Panc1 (cell line): ENCODE measurements at regions not wholly inside any gene's neighbourhood (a gene's known extent, or its start where the extent isn't known, plus 50 kb on each side); places are given as distances from the start of the nearest gene placed in this dataset.

ENCODE experiments used
- ATAC-seq: fragments of 200-7000 bp; cut with Tn5 transposase; 2 replicates; pipeline ENCODE4 v1.9.1; 2020; ENCODE audit warnings: mild to moderate bottlenecking, moderate library complexity
- BruUV-seq: library from RNA; stranded (reverse); fragments of 400-500 nt; replicated peaks from 2 replicates; lab custom pipeline; 2021; lab: Mats Ljungman, UMichigan
- CTCF ChIA-PET: fragments of 300-600 bp; sonication (Branson Sonifier 250); formaldehyde crosslinking; loops from one replicate; lab custom pipeline; 2022; ENCODE audit warnings: antibody characterized with exemption; lab: Charles Lee
- POLR2A ChIA-PET: fragments of 300-600 bp; sonication (Branson Sonifier 250); formaldehyde crosslinking; loops from one replicate; lab custom pipeline; 2022; ENCODE audit warnings: antibody characterized with exemption; lab: Charles Lee
- DNase-seq: peaks from one replicate; pipeline ENCODE4 v3.0.0-alpha.2; 2010; ENCODE audit warnings: low read depth, low spot score
- H3K27ac ChIP-seq: 2 replicates; pipeline ENCODE4 v1.5.1; 2011; ENCODE audit warnings: mild to moderate bottlenecking, low read length, inconsistent platforms
- H3K27me3 ChIP-seq: fragments of 200-500 bp; sonication (Bioruptor generic); 2 replicates; pipeline ENCODE4 v1.6.0; 2014; ENCODE audit warnings: low read length, inconsistent platforms; ENCODE audit not compliant: control insufficient read depth, insufficient read depth
- H3K36me3 ChIP-seq: fragments of 200-500 bp; sonication (Bioruptor generic); 2 replicates; pipeline ENCODE4 v1.5.1; 2014; ENCODE audit warnings: inconsistent platforms, mild to moderate bottlenecking, low read length, moderate library complexity; ENCODE audit not compliant: control insufficient read depth, insufficient read depth
- H3K4me1 ChIP-seq: 2 replicates; pipeline ENCODE4 v1.5.1; 2011; ENCODE audit warnings: inconsistent platforms, mild to moderate bottlenecking, low read length, moderate library complexity; ENCODE audit not compliant: control insufficient read depth, insufficient read depth
- H3K4me3 ChIP-seq, 2 experiments: 2 replicates each; pipeline ENCODE4 v1.5.1; 2011 to 2012; ENCODE audit warnings: low read depth in 2 of 2, low read length in 2 of 2, mild to moderate bottlenecking in 2 of 2, inconsistent platforms in 1 of 2, moderate library complexity in 1 of 2
- H3K9me3 ChIP-seq: fragments of 200-500 bp; sonication (Bioruptor generic); 2 replicates; pipeline ENCODE4 v1.5.1; 2014; ENCODE audit warnings: low read depth, mild to moderate bottlenecking, inconsistent platforms, low read length, moderate library complexity; ENCODE audit not compliant: control insufficient read depth, insufficient read depth
- POLR2AphosphoS5 ChIP-seq: IDR thresholded peaks from 2 replicates; pipeline ENCODE4 v1.6.1; 2012; ENCODE audit warnings: mild to moderate bottlenecking, low read depth, low read length, moderate library complexity
- SIN3A ChIP-seq: IDR thresholded peaks from 2 replicates; pipeline ENCODE4 v1.6.1; 2012; ENCODE audit warnings: low read depth, mild to moderate bottlenecking, low read length, moderate library complexity, borderline replicate concordance; ENCODE audit not compliant: insufficient read depth
- TCF7L2 ChIP-seq: IDR thresholded peaks from 2 replicates; pipeline ENCODE4 v1.6.1; 2011; ENCODE audit warnings: mild to moderate bottlenecking, low read depth, low read length, inconsistent platforms
- in situ Hi-C: cut with HindIII; loops from 2 replicates; pipeline ENCODE4 v1.10.0; 2016; ENCODE audit warnings: low sequenced_read_pairs, low pct_unique_long_range_greater_than_20kb
- intact Hi-C: fragments of 100-400 bp; cut with micrococcal nuclease; formaldehyde crosslinking; loops from one replicate; pipeline ENCODE4 v1.10.0; 2022; ENCODE audit not compliant: unreplicated experiment
- TF ChIP-seq, protein P1 (sequence below): fragments of 450-650 bp; IDR thresholded peaks from 2 replicates; pipeline ENCODE4 v1.5.1; 2017; ENCODE audit warnings: mild to moderate bottlenecking
- TF ChIP-seq, protein P2 (sequence below), 2 experiments: IDR thresholded peaks; 2 replicates each; pipeline ENCODE4 v1.6.1; 2011 to 2012; ENCODE audit warnings: low read depth in 2 of 2, control low read depth in 1 of 2, low read length in 1 of 2, mild to moderate bottlenecking in 1 of 2, moderate library complexity in 1 of 2; ENCODE audit not compliant: insufficient read depth in 1 of 2

DNA sequence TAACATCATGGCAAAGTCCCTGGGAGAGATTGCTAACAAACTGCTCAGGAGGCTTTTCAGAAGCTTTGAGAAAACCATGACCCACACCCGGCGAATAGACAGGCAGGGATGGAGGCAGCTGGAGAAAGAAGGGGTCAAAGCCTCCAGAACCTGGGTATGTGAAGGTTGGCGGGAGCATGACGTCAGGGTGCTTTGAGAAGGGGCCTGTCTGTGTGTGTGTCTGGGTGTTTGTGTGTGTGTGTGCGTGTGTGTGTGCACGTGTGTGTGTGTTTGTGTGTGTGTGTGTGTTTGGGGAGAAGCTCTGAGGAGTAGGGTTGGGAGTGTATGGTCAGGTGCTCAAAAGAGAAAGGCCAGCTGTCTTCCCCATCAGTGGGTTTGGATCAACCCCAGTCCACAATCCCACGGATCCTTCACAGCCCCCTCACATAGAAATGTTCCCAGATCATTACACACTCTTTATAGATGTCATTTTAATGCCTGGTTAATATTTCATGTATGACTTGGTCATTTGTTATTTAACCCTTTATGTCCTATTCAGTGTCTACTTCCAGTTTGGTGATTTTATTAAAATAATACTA is 254.1 kb upstream of the SMIM21 start:
- in situ Hi-C loops (no loop called here), intact Hi-C loops (no loop called here)
- POLR2A ChIA-PET: no interaction called here
- H3K9me3 ChIP-seq: no peaks in the 10 kb centered on the region
- no peaks in the 10 kb centered on the region for H3K36me3 ChIP-seq
- no TSS peak for BruUV-seq
- TF ChIP-seq POLR2AphosphoS5 (no peak), TCF7L2 (no peak), SIN3A (no peak)
- TF ChIP-seq, protein P1, sequence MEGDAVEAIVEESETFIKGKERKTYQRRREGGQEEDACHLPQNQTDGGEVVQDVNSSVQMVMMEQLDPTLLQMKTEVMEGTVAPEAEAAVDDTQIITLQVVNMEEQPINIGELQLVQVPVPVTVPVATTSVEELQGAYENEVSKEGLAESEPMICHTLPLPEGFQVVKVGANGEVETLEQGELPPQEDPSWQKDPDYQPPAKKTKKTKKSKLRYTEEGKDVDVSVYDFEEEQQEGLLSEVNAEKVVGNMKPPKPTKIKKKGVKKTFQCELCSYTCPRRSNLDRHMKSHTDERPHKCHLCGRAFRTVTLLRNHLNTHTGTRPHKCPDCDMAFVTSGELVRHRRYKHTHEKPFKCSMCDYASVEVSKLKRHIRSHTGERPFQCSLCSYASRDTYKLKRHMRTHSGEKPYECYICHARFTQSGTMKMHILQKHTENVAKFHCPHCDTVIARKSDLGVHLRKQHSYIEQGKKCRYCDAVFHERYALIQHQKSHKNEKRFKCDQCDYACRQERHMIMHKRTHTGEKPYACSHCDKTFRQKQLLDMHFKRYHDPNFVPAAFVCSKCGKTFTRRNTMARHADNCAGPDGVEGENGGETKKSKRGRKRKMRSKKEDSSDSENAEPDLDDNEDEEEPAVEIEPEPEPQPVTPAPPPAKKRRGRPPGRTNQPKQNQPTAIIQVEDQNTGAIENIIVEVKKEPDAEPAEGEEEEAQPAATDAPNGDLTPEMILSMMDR: no peak
- TF ChIP-seq, protein P2, sequence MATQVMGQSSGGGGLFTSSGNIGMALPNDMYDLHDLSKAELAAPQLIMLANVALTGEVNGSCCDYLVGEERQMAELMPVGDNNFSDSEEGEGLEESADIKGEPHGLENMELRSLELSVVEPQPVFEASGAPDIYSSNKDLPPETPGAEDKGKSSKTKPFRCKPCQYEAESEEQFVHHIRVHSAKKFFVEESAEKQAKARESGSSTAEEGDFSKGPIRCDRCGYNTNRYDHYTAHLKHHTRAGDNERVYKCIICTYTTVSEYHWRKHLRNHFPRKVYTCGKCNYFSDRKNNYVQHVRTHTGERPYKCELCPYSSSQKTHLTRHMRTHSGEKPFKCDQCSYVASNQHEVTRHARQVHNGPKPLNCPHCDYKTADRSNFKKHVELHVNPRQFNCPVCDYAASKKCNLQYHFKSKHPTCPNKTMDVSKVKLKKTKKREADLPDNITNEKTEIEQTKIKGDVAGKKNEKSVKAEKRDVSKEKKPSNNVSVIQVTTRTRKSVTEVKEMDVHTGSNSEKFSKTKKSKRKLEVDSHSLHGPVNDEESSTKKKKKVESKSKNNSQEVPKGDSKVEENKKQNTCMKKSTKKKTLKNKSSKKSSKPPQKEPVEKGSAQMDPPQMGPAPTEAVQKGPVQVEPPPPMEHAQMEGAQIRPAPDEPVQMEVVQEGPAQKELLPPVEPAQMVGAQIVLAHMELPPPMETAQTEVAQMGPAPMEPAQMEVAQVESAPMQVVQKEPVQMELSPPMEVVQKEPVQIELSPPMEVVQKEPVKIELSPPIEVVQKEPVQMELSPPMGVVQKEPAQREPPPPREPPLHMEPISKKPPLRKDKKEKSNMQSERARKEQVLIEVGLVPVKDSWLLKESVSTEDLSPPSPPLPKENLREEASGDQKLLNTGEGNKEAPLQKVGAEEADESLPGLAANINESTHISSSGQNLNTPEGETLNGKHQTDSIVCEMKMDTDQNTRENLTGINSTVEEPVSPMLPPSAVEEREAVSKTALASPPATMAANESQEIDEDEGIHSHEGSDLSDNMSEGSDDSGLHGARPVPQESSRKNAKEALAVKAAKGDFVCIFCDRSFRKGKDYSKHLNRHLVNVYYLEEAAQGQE (IDR thresholded peaks at IDR 0.05; ENCODE audit: insufficient read depth in 1 of 2, low read depth in 2 of 2, low read length in 1 of 2): no peak
- H3K4me1 ChIP-seq: no peaks in the 10 kb centered on the region
- no peak overlapping the region for H3K4me3 ChIP-seq
- CTCF ChIA-PET: no interaction called here
- ATAC-seq (no peak), DNase-seq (no peak)
- peaks cover 7% of the 10 kb centered on the region for H3K27me3 ChIP-seq
- no peak overlapping the region for H3K27ac ChIP-seq

DNA sequence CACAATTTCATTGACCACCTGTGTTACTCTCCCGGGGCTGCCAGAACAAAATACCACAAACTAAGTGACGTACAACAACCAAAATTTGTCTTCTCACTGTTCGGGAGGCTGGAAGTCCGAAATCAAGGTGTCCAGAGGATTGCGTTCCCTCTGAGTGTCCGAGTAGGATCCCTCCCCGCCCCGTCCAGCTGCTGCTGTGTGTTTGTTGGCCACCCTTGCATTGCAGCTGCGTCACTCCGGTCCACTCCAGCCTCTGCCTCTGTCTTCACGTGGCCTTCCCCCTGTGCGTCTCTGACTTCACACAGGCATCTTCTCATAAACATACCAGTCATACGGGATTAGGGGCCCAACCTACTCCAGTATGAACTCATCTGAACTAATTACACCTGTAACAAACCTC is 251.8 kb upstream of the SMIM21 start:
- intact Hi-C loops (no loop called here), in situ Hi-C loops (no loop called here)
- DNase-seq (no peak), ATAC-seq (no peak)
- Histone ChIP-seq H3K9me3 (no peaks in the 10 kb centered on the region), H3K4me1 (no peaks in the 10 kb centered on the region), H3K36me3 (no peaks in the 10 kb centered on the region), H3K27me3 (peaks cover 3% of the 10 kb centered on the region), H3K4me3 (no peak overlapping the region), H3K27ac (no peak overlapping the region)
- CTCF ChIA-PET: no interaction called here
- POLR2A ChIA-PET: no interaction called here
- TF ChIP-seq, protein P2 (IDR thresholded peaks at IDR 0.05; ENCODE audit: insufficient read depth in 1 of 2, low read depth in 2 of 2, low read length in 1 of 2): no peak
- TF ChIP-seq, protein P1: no peak
- TF ChIP-seq POLR2AphosphoS5 (no peak), SIN3A (no peak), TCF7L2 (no peak)
- no TSS peak for BruUV-seq
